HG03469 (cell line): ENCODE measurements at regions not wholly inside any gene's neighbourhood (a gene's known extent, or its start where the extent isn't known, plus 50 kb on each side); places are given as distances from the start of the nearest gene placed in this dataset.

Experiments
- ATAC-seq: cut with Tn5 transposase; IDR thresholded peaks from one replicate; pipeline ENCODE4 v1.9.1; 2021; ENCODE audit warnings: mild to moderate bottlenecking, moderate library complexity, moderate number of reproducible peaks; ENCODE audit not compliant: unreplicated experiment

DNA sequence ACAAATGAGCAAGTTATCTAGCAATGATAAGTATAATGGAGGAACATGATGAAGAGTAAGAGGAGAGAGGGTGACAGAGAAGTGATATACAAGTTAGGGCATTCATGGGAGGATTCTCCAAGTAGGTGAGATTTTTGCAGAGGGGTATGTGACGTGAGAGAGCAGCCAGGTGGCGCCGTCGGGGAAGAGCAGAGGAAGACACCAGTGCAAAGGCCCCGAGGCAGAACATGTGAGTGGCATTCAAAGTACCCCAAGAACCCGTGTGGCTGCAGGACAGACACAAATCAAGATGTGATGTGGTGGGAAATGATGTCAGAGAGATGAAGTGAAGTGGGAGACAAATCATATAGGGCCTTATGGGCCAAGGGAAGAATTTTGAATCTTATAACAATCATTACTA is 81.8 kb upstream of the GRM7 start:
- no peak for ATAC-seq

DNA sequence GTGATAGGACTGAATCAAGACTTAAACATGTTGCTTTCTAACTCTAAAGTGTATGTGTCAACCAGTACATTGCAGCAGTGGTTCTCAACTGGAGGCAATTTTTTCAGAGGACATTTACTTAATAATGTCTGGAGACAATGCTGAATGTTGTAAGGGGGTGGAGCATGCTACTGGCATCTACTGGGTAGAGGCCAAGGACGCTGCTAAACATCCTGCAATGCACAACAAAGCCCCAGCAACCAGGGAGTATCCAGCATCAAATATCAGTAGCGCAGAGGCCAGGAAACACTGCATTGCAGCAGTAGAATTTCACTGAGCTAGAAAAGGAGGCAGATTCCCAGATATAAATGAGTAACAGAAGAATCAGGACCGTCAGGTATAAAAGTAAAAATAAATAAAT is 79.8 kb upstream of the GRM7 start:
- ATAC-seq = no peak

DNA sequence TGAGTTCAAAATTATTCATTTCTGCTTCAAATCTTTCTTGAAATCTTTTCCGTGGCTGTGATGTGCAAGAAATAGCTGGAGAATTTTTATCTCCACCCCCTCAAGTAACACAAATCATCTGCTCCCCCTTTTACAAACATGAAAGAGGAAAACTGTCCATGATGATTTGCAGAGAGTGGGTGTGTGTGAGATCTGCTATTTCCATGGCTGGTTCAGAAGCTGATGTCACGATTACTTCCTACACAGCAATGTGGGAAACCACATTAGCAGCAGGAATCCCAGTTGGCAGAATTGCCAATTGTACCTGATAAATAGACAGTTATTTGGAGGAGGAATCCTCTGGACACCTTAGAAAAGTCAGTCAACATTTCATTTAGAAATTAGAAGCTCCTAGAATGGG is 75.2 kb upstream of the GRM7 start:
- ATAC-seq = no peak

DNA sequence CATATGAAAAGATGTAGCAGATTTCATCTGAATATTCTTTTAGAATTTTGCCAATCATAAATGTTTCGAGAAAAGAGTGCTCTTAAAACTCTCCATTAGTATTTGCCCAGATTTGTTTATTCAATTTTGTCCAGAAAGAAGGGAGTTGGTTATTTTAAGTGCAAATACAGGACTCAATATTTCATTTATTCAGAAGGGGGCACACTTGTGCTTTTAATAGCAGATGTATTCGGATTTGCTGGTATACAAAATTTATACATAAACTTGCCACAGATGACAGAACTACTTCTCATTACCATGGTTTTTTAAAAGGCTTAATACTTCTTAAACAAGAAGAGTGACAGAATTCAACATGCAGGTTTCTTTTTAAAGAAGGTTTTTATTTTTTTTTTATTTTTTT is 69.8 kb upstream of the GRM7 start:
- no peak for ATAC-seq

DNA sequence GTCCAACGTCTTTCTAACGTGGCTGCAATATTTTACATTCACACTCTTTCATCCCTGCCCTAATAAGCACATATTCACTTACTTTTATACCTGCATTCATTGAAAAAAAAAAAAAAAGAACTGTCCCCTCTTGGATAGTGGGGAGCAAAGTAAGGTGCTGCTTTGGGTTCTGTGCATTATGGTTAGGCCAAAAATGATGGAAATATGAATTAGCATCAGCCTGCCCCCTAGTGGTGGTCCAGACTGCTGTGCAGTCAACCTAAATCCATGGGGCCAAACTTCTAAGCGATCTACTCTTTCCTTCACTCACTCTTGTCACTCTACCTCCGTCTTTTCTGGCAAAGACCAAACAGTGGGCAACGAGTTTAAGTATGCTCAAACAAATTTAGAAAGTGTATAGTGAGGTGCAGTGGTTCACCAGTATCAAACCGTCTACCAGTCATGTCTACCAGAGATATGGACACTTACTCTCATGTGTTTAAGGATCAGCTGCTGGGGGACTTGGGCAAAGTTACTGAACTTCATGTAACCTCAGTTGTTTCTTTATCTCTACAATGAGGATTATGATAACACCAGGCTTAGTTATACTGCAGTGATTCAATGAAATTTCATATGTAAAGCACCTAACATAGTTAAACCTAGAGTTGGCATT is 61.5 kb upstream of the GRM7 start:
- peak; percentile 86 for ATAC-seq

DNA sequence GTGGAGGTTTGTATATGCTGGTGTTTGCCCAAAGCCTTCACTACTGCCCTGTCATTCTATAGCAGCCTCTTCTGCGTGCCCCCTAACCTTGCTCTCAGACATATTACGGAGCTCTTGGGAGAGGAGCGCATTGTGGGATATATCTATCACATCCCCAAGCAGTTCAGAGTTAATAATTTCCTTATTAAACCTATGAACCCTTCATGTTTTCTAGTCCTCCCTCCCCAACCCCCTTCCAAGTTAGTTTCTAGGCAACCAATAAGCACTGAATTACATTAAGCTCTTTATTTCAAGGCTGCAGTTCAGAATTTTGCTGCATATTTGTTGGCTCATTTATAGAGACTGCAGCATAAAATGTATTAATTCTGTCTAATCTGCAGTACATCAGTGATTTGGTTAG is 57.3 kb upstream of the GRM7 start:
- no peak for ATAC-seq

DNA sequence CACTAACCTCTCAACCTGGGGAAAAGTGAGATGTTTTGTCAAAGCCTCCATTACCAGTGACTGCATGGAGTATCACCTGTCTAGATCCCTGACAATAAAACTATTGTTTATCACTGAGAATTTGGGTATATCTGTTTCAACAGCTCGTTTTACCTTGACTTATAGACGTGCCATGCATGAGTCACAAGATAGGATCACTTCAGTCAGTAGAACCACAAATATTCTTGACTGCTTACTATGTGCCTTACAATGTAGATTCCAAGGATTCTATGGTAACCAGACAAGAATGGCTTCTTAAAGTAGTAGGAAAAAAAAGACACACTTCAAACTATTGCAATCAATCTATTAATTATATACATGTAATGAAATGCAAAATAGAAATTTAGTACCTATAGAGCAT is 55.7 kb upstream of the GRM7 start:
- no peak for ATAC-seq

DNA sequence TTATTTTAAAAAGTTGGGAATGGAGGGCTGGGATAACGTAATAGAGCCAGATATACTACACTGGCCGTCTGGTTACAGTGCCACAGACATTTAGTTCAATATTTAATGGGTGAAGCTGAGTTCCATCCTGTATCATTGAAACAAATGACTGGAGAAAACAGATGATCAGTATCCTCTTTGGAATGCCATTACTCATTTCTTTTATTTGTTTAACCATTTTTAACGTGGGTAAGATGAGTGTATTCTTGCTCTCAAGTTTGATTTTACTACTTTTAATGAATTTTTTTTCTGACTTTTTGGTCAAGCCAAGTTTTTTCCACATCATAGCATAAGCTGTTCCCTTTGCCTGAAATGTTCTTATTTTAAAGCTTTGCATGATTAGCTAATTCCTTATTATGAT is 53.9 kb upstream of the GRM7 start:
- no peak for ATAC-seq

DNA sequence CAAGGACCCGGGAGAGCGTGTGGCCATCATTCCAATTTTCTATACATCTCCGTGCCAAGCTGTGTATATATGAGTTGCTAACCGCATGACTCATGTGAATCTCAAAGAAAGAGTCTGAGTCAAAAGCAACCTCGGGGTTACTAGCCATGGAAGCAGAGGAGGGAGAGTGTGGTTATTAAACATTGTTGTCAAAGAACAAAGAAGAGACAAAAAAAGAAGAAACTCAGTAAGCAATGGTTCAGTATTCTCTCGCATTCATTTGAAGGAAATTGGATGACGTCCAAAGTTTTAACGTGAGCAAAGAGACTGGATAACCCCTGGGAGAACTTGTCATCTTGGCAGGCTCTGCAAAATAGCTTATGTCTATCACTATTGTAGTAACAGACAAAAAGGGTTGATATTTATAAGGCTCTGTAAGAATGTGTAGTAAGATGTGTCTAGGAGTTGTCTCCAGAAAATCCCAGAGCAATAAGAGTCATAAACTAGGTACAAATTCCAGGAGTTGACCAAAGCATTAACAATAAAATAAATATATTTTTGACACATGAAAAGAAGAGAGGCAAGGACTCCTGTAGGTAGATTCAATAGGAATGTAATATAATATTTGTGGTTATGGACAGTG is 52.8 kb upstream of the GRM7 start:
- no peak for ATAC-seq

DNA sequence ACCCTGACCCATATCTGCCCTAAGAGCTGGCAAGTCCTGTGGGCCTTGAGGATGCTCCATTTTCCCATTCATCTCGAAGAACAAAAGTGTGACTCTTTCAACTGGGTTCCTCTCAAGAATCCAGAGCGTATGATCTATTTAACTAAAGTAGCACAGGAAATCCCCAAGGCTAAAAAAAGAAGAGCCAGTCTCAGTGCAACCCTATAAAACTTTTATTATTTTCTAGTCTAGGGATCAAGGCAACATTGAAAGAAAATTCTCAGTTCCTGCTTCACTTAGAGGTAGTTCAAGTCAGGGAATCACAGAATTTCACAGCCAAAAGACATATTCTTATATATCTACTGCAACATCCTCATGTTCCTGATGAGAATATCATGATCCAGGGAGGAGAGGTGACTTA is 51.6 kb upstream of the GRM7 start:
- ATAC-seq = no peak
